DOHH2 (cell line): ENCODE measurements at regions not wholly inside any gene's neighbourhood (a gene's known extent, or its start where the extent isn't known, plus 50 kb on each side); places are given as distances from the start of the nearest gene placed in this dataset.

Experiments
- H3F3A ChIP-seq: fragments of 200-600 bp; sonication (generic), shearing (Covaris generic); 2 replicates; pipeline ENCODE4 v1.6.0; 2016; ENCODE audit warnings: antibody characterized with exemption, mild to moderate bottlenecking; ENCODE audit not compliant: control insufficient read depth, insufficient read depth
- H3K27ac ChIP-seq: fragments of 200-600 bp; sonication (generic); 2 replicates; pipeline ENCODE4 v1.5.1; 2014; ENCODE audit warnings: low read depth, mild to moderate bottlenecking, low read length, moderate library complexity
- H3K27me3 ChIP-seq: fragments of 200-600 bp; sonication (generic); 2 replicates; pipeline ENCODE4 v1.6.1; 2014; ENCODE audit warnings: mild to moderate bottlenecking, low read length, mixed read lengths; ENCODE audit not compliant: control insufficient read depth
- H3K36me3 ChIP-seq: fragments of 200-600 bp; sonication (generic); 2 replicates; pipeline ENCODE4 v1.6.1; 2014; ENCODE audit warnings: mild to moderate bottlenecking, low read length, moderate library complexity, mixed read lengths; ENCODE audit not compliant: control insufficient read depth
- H3K4me1 ChIP-seq: fragments of 200-600 bp; sonication (generic); 2 replicates; pipeline ENCODE4 v1.6.1; 2014; ENCODE audit warnings: mild to moderate bottlenecking, low read length, mixed read lengths; ENCODE audit not compliant: control insufficient read depth
- H3K4me2 ChIP-seq: fragments of 200-600 bp; sonication (generic); 2 replicates; pipeline ENCODE4 v1.6.0; 2014; ENCODE audit warnings: mild to moderate bottlenecking, low read length, moderate library complexity
- H3K4me3 ChIP-seq: fragments of 200-600 bp; sonication (generic); 2 replicates; pipeline ENCODE4 v1.5.1; 2014; ENCODE audit warnings: mild to moderate bottlenecking, low read length, mixed read lengths
- H3K79me2 ChIP-seq: fragments of 200-600 bp; sonication (generic); 2 replicates; pipeline ENCODE4 v1.6.1; 2014; ENCODE audit warnings: mild to moderate bottlenecking, low read length, mixed read lengths; ENCODE audit not compliant: control insufficient read depth
- H3K9me2 ChIP-seq: fragments of 200-600 bp; sonication (generic); replicated peaks from 2 replicates; pipeline ENCODE4 v1.6.1; 2014; ENCODE audit warnings: mild to moderate bottlenecking, low read length, mixed read lengths; ENCODE audit not compliant: control insufficient read depth
- H3K9me3 ChIP-seq: fragments of 200-600 bp; sonication (generic); 2 replicates; pipeline ENCODE4 v1.6.1; 2014; ENCODE audit warnings: antibody characterized with exemption, low read length, mixed read lengths; ENCODE audit not compliant: control insufficient read depth, insufficient read depth
- H4K20me1 ChIP-seq: fragments of 200-600 bp; sonication (generic); 2 replicates; pipeline ENCODE4 v1.6.0; 2014; ENCODE audit warnings: low read depth, mild to moderate bottlenecking, antibody characterized with exemption, low read length, moderate library complexity; ENCODE audit not compliant: control insufficient read depth, insufficient read depth
- EZH2phosphoT487 ChIP-seq: fragments of 200-600 bp; sonication (generic); IDR thresholded peaks from 2 replicates; pipeline ENCODE4 v1.6.1; 2017; ENCODE audit warnings: borderline replicate concordance, mild to moderate bottlenecking, antibody characterized with exemption, low read length, moderate library complexity, mixed read lengths
- TF ChIP-seq, protein P1 (sequence below): fragments of 200-600 bp; sonication (generic); IDR thresholded peaks from one replicate; pipeline ENCODE4 v1.5.1; 2014; ENCODE audit warnings: antibody characterized with exemption, mild to moderate bottlenecking, low read depth, low read length; ENCODE audit not compliant: poor library complexity, severe bottlenecking

DNA sequence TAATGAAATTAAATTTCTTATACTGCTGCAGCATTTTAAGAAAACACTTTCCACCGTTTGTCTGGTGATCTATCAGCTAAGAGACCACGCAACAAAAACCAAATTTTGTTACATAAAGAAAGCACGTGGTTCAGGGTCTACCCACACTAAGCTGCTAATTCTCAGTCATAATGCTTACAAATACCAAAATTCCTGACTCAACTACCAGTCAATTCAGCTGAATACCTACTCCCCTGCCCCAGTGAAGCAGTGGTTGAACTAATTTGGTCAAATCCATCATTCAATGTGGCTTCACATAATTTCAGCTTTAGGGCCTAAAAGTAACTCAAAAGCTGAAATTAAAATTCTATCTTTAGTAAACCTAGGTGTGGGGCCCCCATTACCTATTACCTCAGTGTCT lies 468.6 kb upstream of the ARID1B start:
- no peak overlapping the region for H3K4me2 ChIP-seq
- no peaks in the 10 kb centered on the region for H3F3A ChIP-seq
- no peaks in the 10 kb centered on the region for H3K36me3 ChIP-seq
- no peaks in the 10 kb centered on the region for H3K4me1 ChIP-seq
- TF ChIP-seq, protein P1, sequence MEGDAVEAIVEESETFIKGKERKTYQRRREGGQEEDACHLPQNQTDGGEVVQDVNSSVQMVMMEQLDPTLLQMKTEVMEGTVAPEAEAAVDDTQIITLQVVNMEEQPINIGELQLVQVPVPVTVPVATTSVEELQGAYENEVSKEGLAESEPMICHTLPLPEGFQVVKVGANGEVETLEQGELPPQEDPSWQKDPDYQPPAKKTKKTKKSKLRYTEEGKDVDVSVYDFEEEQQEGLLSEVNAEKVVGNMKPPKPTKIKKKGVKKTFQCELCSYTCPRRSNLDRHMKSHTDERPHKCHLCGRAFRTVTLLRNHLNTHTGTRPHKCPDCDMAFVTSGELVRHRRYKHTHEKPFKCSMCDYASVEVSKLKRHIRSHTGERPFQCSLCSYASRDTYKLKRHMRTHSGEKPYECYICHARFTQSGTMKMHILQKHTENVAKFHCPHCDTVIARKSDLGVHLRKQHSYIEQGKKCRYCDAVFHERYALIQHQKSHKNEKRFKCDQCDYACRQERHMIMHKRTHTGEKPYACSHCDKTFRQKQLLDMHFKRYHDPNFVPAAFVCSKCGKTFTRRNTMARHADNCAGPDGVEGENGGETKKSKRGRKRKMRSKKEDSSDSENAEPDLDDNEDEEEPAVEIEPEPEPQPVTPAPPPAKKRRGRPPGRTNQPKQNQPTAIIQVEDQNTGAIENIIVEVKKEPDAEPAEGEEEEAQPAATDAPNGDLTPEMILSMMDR: no peak
- no peak for TF ChIP-seq EZH2phosphoT487
- no peaks in the 10 kb centered on the region for H3K9me3 ChIP-seq
- no peak overlapping the region for H3K4me3 ChIP-seq
- H3K27me3 ChIP-seq: no peaks in the 10 kb centered on the region
- H4K20me1 ChIP-seq: no peaks in the 10 kb centered on the region
- H3K9me2 ChIP-seq: no peaks in the 10 kb centered on the region
- H3K79me2 ChIP-seq: no peaks in the 10 kb centered on the region
- H3K27ac ChIP-seq: no peak overlapping the region

DNA sequence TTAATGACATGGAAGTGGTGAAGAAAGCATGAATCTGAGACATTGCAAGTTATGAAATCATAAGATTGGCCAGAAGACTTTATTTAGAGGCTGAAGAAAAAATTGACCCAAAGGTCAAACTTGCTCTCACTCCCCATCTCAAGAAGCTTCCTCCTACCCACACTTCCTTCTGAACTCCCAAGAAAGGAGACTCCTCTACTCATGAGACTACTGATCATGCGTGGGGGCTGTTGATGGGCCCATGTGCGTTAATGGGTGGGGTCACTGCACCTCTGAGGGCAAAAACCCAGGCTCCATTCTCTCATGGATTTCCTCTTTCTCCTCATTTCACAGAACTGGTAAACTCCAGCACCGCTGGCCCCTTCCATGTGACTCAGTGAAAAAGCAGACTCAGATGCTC lies 470.6 kb upstream of the ARID1B start:
- no peaks in the 10 kb centered on the region for H3K36me3 ChIP-seq
- no peaks in the 10 kb centered on the region for H3K27me3 ChIP-seq
- H3K4me1 ChIP-seq: no peaks in the 10 kb centered on the region
- H3K4me3 ChIP-seq: no peak overlapping the region
- TF ChIP-seq EZH2phosphoT487: no peak
- TF ChIP-seq, protein P1: no peak
- H3K9me2 ChIP-seq: no peaks in the 10 kb centered on the region
- no peaks in the 10 kb centered on the region for H3K9me3 ChIP-seq
- no peaks in the 10 kb centered on the region for H3F3A ChIP-seq
- no peak overlapping the region for H3K27ac ChIP-seq
- H3K4me2 ChIP-seq: no peak overlapping the region
- no peaks in the 10 kb centered on the region for H3K79me2 ChIP-seq
- no peaks in the 10 kb centered on the region for H4K20me1 ChIP-seq

DNA sequence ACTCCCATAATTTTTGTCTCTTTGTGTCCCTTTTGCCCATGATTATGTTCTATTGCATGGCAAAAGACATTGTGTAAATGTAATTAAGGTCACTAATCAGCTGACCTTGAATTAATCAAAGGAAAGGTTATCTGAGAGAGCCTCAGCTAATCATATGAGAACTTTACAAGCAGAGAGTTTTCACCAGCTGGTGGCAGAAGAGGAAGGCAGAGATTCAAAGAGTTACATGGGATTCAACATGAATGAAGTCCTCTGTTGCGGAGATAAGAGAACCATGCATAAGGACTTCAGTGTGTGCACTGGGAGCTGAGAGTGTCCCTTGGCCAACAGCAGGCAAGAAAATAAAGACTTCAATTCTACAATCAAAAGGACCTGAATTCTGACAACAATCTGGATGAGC lies 494.1 kb upstream of the ARID1B start:
- Histone ChIP-seq H3K9me3 (peaks cover under 1% of the 10 kb centered on the region), H3K4me3 (no peak overlapping the region), H4K20me1 (no peaks in the 10 kb centered on the region), H3K36me3 (peaks cover 6% of the 10 kb centered on the region), H3K27ac (no peak overlapping the region), H3K79me2 (no peaks in the 10 kb centered on the region), H3K4me2 (no peak overlapping the region), H3K27me3 (peaks cover 3% of the 10 kb centered on the region; the same call in 1 of the 2 replicates), H3K9me2 (no peaks in the 10 kb centered on the region), H3F3A (peaks cover 21% of the 10 kb centered on the region), H3K4me1 (peaks cover 63% of the 10 kb centered on the region)
- TF ChIP-seq, protein P1: peak; percentile 28
- no peak for TF ChIP-seq EZH2phosphoT487
